H4 (cell line): ENCODE measurements at regions not wholly inside any gene's neighbourhood (a gene's known extent, or its start where the extent isn't known, plus 50 kb on each side); places are given as distances from the start of the nearest gene placed in this dataset.

ENCODE experiments used
- DNase-seq: peaks from one replicate; pipeline ENCODE4 v3.0.0-alpha.2; 2015; ENCODE audit warnings: low spot score

- DNase-seq = no peak
Observed at GRCh38 chr11:28536504-28537267, 428.5 kb downstream of the METTL15 start.

- DNase-seq = no peak
Observed at GRCh38 chr11:28535677-28536076, 427.5 kb downstream of the METTL15 start.

GRCh38 chr11:28529540-28530410 is 421.6 kb downstream of the METTL15 start:
- DNase-seq = peak; percentile 62

GRCh38 chr11:28529046-28529445 is 420.9 kb downstream of the METTL15 start:
- peak; percentile 90 for DNase-seq

GRCh38 chr11:28528217-28528616 is 420.0 kb downstream of the METTL15 start:
- no peak for DNase-seq

- peak; percentile 43 for DNase-seq
Observed at GRCh38 chr11:28526406-28526751, 418.2 kb downstream of the METTL15 start.

GRCh38 chr11:28525636-28526405 is 417.6 kb downstream of the METTL15 start:
- no peak for DNase-seq

GRCh38 chr11:28524098-28524497 is 415.9 kb downstream of the METTL15 start:
- no peak for DNase-seq

GRCh38 chr11:28521075-28521474 is 412.9 kb downstream of the METTL15 start:
- no peak for DNase-seq

GRCh38 chr11:28520291-28520690 is 412.1 kb downstream of the METTL15 start:
- DNase-seq = no peak

- DNase-seq = no peak
Observed at GRCh38 chr11:28518825-28519224, 410.6 kb downstream of the METTL15 start.

- no peak for DNase-seq
Observed at GRCh38 chr11:28517621-28518020, 409.4 kb downstream of the METTL15 start.

- DNase-seq = no peak
Observed at GRCh38 chr11:28514391-28514790, 406.2 kb downstream of the METTL15 start.

GRCh38 chr11:28512143-28512756 is 404.1 kb downstream of the METTL15 start:
- DNase-seq = no peak

GRCh38 chr11:28505232-28505631 is 397.0 kb downstream of the METTL15 start:
- DNase-seq = no peak

GRCh38 chr11:28504555-28505110 is 396.4 kb downstream of the METTL15 start:
- no peak for DNase-seq

GRCh38 chr11:28495333-28495732 is 387.1 kb downstream of the METTL15 start:
- no peak for DNase-seq

- no peak for DNase-seq
Observed at GRCh38 chr11:28491431-28491830, 383.2 kb downstream of the METTL15 start.

GRCh38 chr11:28490773-28491382 is 382.7 kb downstream of the METTL15 start:
- DNase-seq = no peak

- no peak for DNase-seq
Observed at GRCh38 chr11:28488336-28488735, 380.1 kb downstream of the METTL15 start.
